ENCODE measurements at regions not wholly inside any gene's neighbourhood (a gene's known extent, or its start where the extent isn't known, plus 50 kb on each side); places are given as distances from the start of the nearest gene placed in this dataset.

GRCh38 chr2:66003931-66004330 is 431.0 kb upstream of the MEIS1 start:
- H2AK9ac ChIP-seq (replicated peaks; ENCODE audit: low read depth, low read length, poor library complexity): no peak overlapping the region
- H4K8ac ChIP-seq (ENCODE audit: low read depth in 2 of 2, low read length in 2 of 2): no peak overlapping the region
- in situ Hi-C loops (cut with MboI; ENCODE audit: low sequenced_read_pairs) (no loop called here), dilution Hi-C loops (cut with HindIII; ENCODE audit: low sequenced_read_pairs, unreplicated experiment) (no loop called here), intact Hi-C loops (cut with micrococcal nuclease) (no loop called here)
- ChIA-PET POLR2A (ENCODE audit: unreplicated experiment) (no interaction called here), CTCF (no interaction called here)
- ATAC-seq (ENCODE audit: low read depth) (no peak), DNase-seq (no peak)
- H4K5ac ChIP-seq (ENCODE audit: low read depth, low read length): no peak overlapping the region
- H3K4me1 ChIP-seq (ENCODE audit: control insufficient read depth, insufficient read depth, low read length): no peaks in the 10 kb centered on the region
- no peak overlapping the region for H3K4ac ChIP-seq (ENCODE audit: low read depth, low read length)
- H3K9ac ChIP-seq (ENCODE audit: low read depth, low read length): no peak overlapping the region
- no peak overlapping the region for H2BK15ac ChIP-seq (ENCODE audit: low read depth, low read length)
- H3K27me3 ChIP-seq (ENCODE audit: control insufficient read depth, insufficient read depth, low read length): no peaks in the 10 kb centered on the region
- TF ChIP-seq RCOR1 (IDR thresholded peaks at IDR 0.05; ENCODE audit: insufficient replicate concordance, low read length): no peak
- TF ChIP-seq RAD21 (IDR thresholded peaks at IDR 0.05; ENCODE audit: low read length): no peak
- no peak for TF ChIP-seq MXI1 (IDR thresholded peaks at IDR 0.05; ENCODE audit: borderline replicate concordance, low read depth, low read length)
- no peak for TF ChIP-seq CEBPB (IDR thresholded peaks at IDR 0.05; ENCODE audit: low read depth, low read length)
- TF ChIP-seq FOS (IDR thresholded peaks at IDR 0.05; ENCODE audit: low read depth, low read length): no peak
- TF ChIP-seq POLR2A (IDR thresholded peaks at IDR 0.05; ENCODE audit: low read depth, low read length): no peak
- no peak for TF ChIP-seq SMC3 (IDR thresholded peaks at IDR 0.05; ENCODE audit: low read depth, low read length)
- TF ChIP-seq MAZ (IDR thresholded peaks at IDR 0.05; ENCODE audit: borderline replicate concordance, low read depth, low read length): no peak
- no peak for TF ChIP-seq ELK1 (IDR thresholded peaks at IDR 0.05; ENCODE audit: borderline replicate concordance, low read depth, low read length)
- no peak for TF ChIP-seq USF2 (IDR thresholded peaks at IDR 0.05; ENCODE audit: low read depth, low read length)
- no peak for TF ChIP-seq BHLHE40 (IDR thresholded peaks at IDR 0.05; ENCODE audit: low read depth, low read length)
- TF ChIP-seq RFX5 (IDR thresholded peaks at IDR 0.05; ENCODE audit: low read depth, low read length): no peak
- TF ChIP-seq CHD1 (IDR thresholded peaks at IDR 0.05; ENCODE audit: low read depth, low read length): no peak
- no peak for TF ChIP-seq NFE2L2 (IDR thresholded peaks at IDR 0.05; ENCODE audit: low read depth, low read length)
- no peak for TF ChIP-seq MAFK (IDR thresholded peaks at IDR 0.05; ENCODE audit: low read depth, low read length)
- TF ChIP-seq CTCF (conservative IDR thresholded peaks at IDR 0.05; ENCODE audit: low read depth, low read length): no peak
- H2BK120ac ChIP-seq (ENCODE audit: low read depth, low read length): no peak overlapping the region
- H2BK5ac ChIP-seq (ENCODE audit: low read depth, low read length, poor library complexity, severe bottlenecking): no peak overlapping the region
- no peak overlapping the region for H3K4me2 ChIP-seq (ENCODE audit: low read depth, low read length)
- no peaks in the 10 kb centered on the region for H3K9me3 ChIP-seq (ENCODE audit: control insufficient read depth, insufficient read depth, low read length)
- no TSS peak for BruUV-seq (replicated peaks)
- H2BK20ac ChIP-seq (ENCODE audit: low read depth, low read length): no peak overlapping the region
- H2AK5ac ChIP-seq (ENCODE audit: low read depth, low read length): no peak overlapping the region
- no peaks in the 10 kb centered on the region for H4K20me1 ChIP-seq (ENCODE audit: insufficient read depth, low read length)
- no peak overlapping the region for H3K56ac ChIP-seq (ENCODE audit: extremely low read depth, insufficient read depth, low read length)
- H4K91ac ChIP-seq (ENCODE audit: insufficient read depth, low read depth, low read length): no peak overlapping the region
- H2AFZ ChIP-seq (replicated peaks; ENCODE audit: low read length, poor library complexity): no peak overlapping the region
- H3K14ac ChIP-seq (replicated peaks; ENCODE audit: low read depth, low read length): no peak overlapping the region
- H3K79me1 ChIP-seq (ENCODE audit: low read depth in 1 of 2, low read length in 2 of 2): no peaks in the 10 kb centered on the region
- H3K23ac ChIP-seq (ENCODE audit: low read depth, low read length): no peak overlapping the region
- no peak overlapping the region for H3K18ac ChIP-seq (ENCODE audit: low read depth, low read length)
- no peak overlapping the region for H3K4me3 ChIP-seq (ENCODE audit: insufficient read depth, low read depth, low read length)
- H3K36me3 ChIP-seq (ENCODE audit: control insufficient read depth, insufficient read depth, low read length): no peaks in the 10 kb centered on the region
- H3K9me1 ChIP-seq (ENCODE audit: insufficient read depth, low read length): no peaks in the 10 kb centered on the region
- H3K27ac ChIP-seq (ENCODE audit: insufficient read depth, low read length): no peak overlapping the region

Data from IMR-90 (cell line).